ENCODE measurements at regions not wholly inside any gene's neighbourhood (a gene's known extent, or its start where the extent isn't known, plus 50 kb on each side); places are given as distances from the start of the nearest gene placed in this dataset.

- no peaks in the 10 kb centered on the region for H3K27me3 ChIP-seq
- no peak overlapping the region for H3K27ac ChIP-seq
- no peaks in the 10 kb centered on the region for H3K36me3 ChIP-seq
- no peak overlapping the region for H3K4me3 ChIP-seq
- no peak for DNase-seq (ENCODE audit: extremely low spot score in 2 of 2)
- H3K4me1 ChIP-seq, result no peaks in the 10 kb centered on the region
- no peaks in the 10 kb centered on the region for H3K9me3 ChIP-seq
- no peak for TF ChIP-seq POLR2A (IDR thresholded peaks at IDR 0.05)
- TF ChIP-seq POLR2AphosphoS5 (IDR thresholded peaks at IDR 0.05; ENCODE audit: insufficient read depth in 1 of 2, low read depth in 1 of 2), result no peak
- TF ChIP-seq CTCF (IDR thresholded peaks at IDR 0.05), result no peak
- intact Hi-C loops (cut with DNase I), result no loop called here
Observed at GRCh38 chr20:39893003-39893685, 795.9 kb downstream of the MAFB start.

DNA sequence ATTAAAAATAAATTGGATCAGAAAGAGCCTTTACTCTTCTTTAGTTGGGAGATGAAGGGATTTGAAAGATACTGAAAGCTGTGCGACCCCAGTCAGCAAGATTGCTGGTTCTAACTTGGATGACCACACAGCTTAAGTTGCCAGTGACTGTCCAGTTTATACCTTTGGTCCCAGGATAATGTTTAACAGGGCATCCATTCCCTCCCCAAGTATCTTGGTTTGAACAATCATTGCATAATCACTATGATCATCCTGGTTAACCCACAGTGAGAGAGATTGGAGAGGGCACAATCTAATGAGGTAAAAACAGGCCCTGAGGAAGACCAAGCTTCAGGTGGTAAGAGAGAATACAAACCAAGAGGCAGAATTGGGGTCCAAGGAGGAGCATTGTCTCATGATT is 798.3 kb downstream of the MAFB start:
- intact Hi-C loops (cut with DNase I), result no loop called here
- TF ChIP-seq POLR2A (IDR thresholded peaks at IDR 0.05) (no peak), CTCF (IDR thresholded peaks at IDR 0.05) (no peak), POLR2AphosphoS5 (IDR thresholded peaks at IDR 0.05; ENCODE audit: insufficient read depth in 1 of 2, low read depth in 1 of 2) (no peak)

DNA sequence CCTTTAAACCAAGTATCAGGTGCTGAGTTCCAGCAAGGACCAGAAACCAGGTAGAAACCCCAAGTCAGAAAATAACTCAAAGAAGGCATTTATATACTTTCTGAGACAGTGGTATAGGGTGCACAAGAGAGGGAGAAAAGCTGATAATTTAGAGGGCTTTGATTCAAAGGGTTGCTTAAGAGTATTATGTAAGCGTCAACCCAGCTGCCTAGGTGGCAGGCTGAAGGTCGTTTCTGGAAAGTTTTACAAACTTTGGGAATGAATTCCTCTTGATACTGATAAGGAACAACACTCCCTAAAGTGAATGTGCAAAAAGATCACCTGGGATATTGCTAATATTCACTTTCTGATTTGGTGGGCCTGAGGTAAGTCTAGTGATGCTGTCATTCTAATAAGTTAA is 800.7 kb downstream of the MAFB start:
- Histone ChIP-seq H3K4me3 (no peak overlapping the region), H3K9me3 (no peaks in the 10 kb centered on the region), H3K4me1 (no peaks in the 10 kb centered on the region), H3K36me3 (no peaks in the 10 kb centered on the region), H3K27ac (no peak overlapping the region), H3K27me3 (no peaks in the 10 kb centered on the region)
- intact Hi-C loops (cut with DNase I), result loop anchor here (5.0 kb wide), 1 partner anchor 804 kb away; no protein-coding TSS in a partner anchor
- TF ChIP-seq POLR2A (IDR thresholded peaks at IDR 0.05), result no peak
- DNase-seq (ENCODE audit: extremely low spot score in 2 of 2), result no peak

More for the DNA sequence above, 798.3 kb downstream of the MAFB start:
- Histone ChIP-seq H3K27me3 (no peaks in the 10 kb centered on the region), H3K4me1 (no peaks in the 10 kb centered on the region), H3K4me3 (no peak overlapping the region), H3K36me3 (no peaks in the 10 kb centered on the region), H3K9me3 (no peaks in the 10 kb centered on the region), H3K27ac (no peak overlapping the region)
- no peak for DNase-seq (ENCODE audit: extremely low spot score in 2 of 2)

DNA sequence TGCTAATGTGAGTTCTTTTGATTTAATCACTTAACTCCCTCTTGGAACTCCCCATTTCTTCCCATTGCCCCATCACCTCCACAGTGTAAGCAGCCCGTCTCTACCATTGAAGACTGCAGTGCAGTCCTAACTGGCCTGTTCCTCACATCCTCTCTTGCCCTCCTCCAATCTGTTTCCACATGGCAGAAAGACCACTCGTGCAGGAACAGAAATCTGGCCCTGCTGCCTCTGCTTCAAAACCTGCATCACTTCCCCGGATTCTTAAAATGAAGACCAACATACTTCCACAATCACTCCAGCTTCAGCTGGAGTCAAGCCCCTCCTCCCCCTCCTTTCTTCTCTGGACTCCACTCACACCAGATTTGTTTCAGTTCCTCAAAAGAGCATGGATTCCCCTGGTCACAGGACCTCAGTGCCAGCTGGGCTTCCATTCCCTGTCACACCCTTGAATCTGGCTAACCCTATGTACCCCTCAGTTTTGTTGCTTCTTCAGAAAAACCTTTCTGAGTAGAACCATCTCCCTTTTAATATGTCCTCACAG is 802.3 kb downstream of the MAFB start:
- H3K27me3 ChIP-seq, result no peaks in the 10 kb centered on the region
- no peak overlapping the region for H3K4me3 ChIP-seq
- no peaks in the 10 kb centered on the region for H3K36me3 ChIP-seq
- intact Hi-C loops (cut with DNase I), result loop anchor here (5.0 kb wide), 1 partner anchor 806 kb away; no protein-coding TSS in a partner anchor
- H3K27ac ChIP-seq, result no peak overlapping the region
- no peak for DNase-seq (ENCODE audit: extremely low spot score in 2 of 2)
- no peaks in the 10 kb centered on the region for H3K9me3 ChIP-seq
- TF ChIP-seq POLR2AphosphoS5 (IDR thresholded peaks at IDR 0.05; ENCODE audit: insufficient read depth in 1 of 2, low read depth in 1 of 2) (no peak), CTCF (IDR thresholded peaks at IDR 0.05) (no peak), POLR2A (IDR thresholded peaks at IDR 0.05) (no peak)
- no peaks in the 10 kb centered on the region for H3K4me1 ChIP-seq

- Histone ChIP-seq H3K4me1 (no peaks in the 10 kb centered on the region), H3K27ac (no peak overlapping the region), H3K36me3 (no peaks in the 10 kb centered on the region), H3K4me3 (no peak overlapping the region), H3K27me3 (no peaks in the 10 kb centered on the region), H3K9me3 (no peaks in the 10 kb centered on the region)
- no peak for DNase-seq (ENCODE audit: extremely low spot score in 2 of 2)
- intact Hi-C loops (cut with DNase I), result loop anchor here (5.0 kb wide), 1 partner anchor 806 kb away; no protein-coding TSS in a partner anchor
- TF ChIP-seq POLR2A (IDR thresholded peaks at IDR 0.05), result no peak
- TF ChIP-seq CTCF (IDR thresholded peaks at IDR 0.05), result peak in 2 of 3 experiments; percentile 19 to 32
- peak in 1 of 2 donors; percentile 34 for TF ChIP-seq POLR2AphosphoS5 (IDR thresholded peaks at IDR 0.05; ENCODE audit: insufficient read depth in 1 of 2, low read depth in 1 of 2)
Observed at GRCh38 chr20:39885975-39886649, 802.9 kb downstream of the MAFB start.
